GM23338 (cell line): ENCODE measurements at regions not wholly inside any gene's neighbourhood (a gene's known extent, or its start where the extent isn't known, plus 50 kb on each side); places are given as distances from the start of the nearest gene placed in this dataset.

Source experiments
- ATAC-seq: fragments of 200-7000 bp; cut with Tn5 transposase; 3 replicates; pipeline ENCODE4 v1.9.1; 2020
- DNase-seq: peaks from one replicate; pipeline ENCODE4 v3.0.0-alpha.2; 2015; ENCODE audit warnings: low spot score
- H2AFZ ChIP-seq: fragments of 200-600 bp; sonication (generic); 2 replicates; pipeline ENCODE4 v1.8.0; 2016; ENCODE audit warnings: antibody characterized with exemption, mild to moderate bottlenecking, moderate library complexity
- H3F3A ChIP-seq: fragments of 200-600 bp; sonication (generic); replicated peaks from 2 replicates; pipeline ENCODE4 v1.8.0; 2017; ENCODE audit warnings: antibody characterized with exemption, mixed run types, low read depth
- H3K27ac ChIP-seq: fragments of 200-600 bp; sonication (generic); 2 replicates; pipeline ENCODE4 v1.6.1; 2016; ENCODE audit warnings: low read depth
- H3K27me3 ChIP-seq: fragments of 200-600 bp; sonication (generic); 2 replicates; pipeline ENCODE4 v1.8.0; 2016; ENCODE audit warnings: mild to moderate bottlenecking, mixed run types, moderate library complexity; ENCODE audit not compliant: insufficient read depth
- H3K36me3 ChIP-seq: fragments of 200-600 bp; sonication (generic); 2 replicates; pipeline ENCODE4 v1.8.0; 2016; ENCODE audit warnings: mild to moderate bottlenecking; ENCODE audit not compliant: insufficient read depth
- H3K4me1 ChIP-seq: fragments of 200-600 bp; sonication (generic); 2 replicates; pipeline ENCODE4 v1.8.0; 2016; ENCODE audit warnings: mild to moderate bottlenecking, moderate library complexity; ENCODE audit not compliant: insufficient read depth
- H3K4me2 ChIP-seq: fragments of 200-600 bp; sonication (generic); 2 replicates; pipeline ENCODE4 v1.7.1; 2017; ENCODE audit warnings: mixed run types
- H3K4me3 ChIP-seq: fragments of 200-600 bp; sonication (generic); 2 replicates; pipeline ENCODE4 v1.6.1; 2016; ENCODE audit warnings: mixed run types
- H3K79me2 ChIP-seq: fragments of 200-600 bp; sonication (generic); replicated peaks from 2 replicates; pipeline ENCODE4 v1.8.0; 2017; ENCODE audit warnings: mild to moderate bottlenecking; ENCODE audit not compliant: insufficient read depth
- H3K9me2 ChIP-seq: fragments of 200-600 bp; sonication (generic); 2 replicates; pipeline ENCODE4 v1.8.0; 2017; ENCODE audit not compliant: insufficient read depth
- H4K20me1 ChIP-seq: fragments of 200-600 bp; sonication (generic); replicated peaks from 2 replicates; pipeline ENCODE4 v1.8.0; 2017; ENCODE audit warnings: mild to moderate bottlenecking; ENCODE audit not compliant: insufficient read depth
- H3K27ac Mint-ChIP-seq: 2 replicates; pipeline ENCODE4 v1.8.0; 2020; ENCODE audit warnings: inconsistent platforms, mild to moderate bottlenecking, moderate library complexity, mixed read lengths
- H3K27me3 Mint-ChIP-seq: 3 replicates; pipeline ENCODE4 v1.8.0; 2022; ENCODE audit warnings: low read depth, mild to moderate bottlenecking, moderate library complexity, mixed read lengths, inconsistent platforms; ENCODE audit not compliant: insufficient read depth, poor library complexity
- H3K36me3 Mint-ChIP-seq: 3 replicates; pipeline ENCODE4 v1.8.0; 2021; ENCODE audit warnings: low read depth, mild to moderate bottlenecking, inconsistent platforms, moderate library complexity, mixed read lengths
- H3K4me1 Mint-ChIP-seq: 3 replicates; pipeline ENCODE4 v1.8.0; 2020; ENCODE audit warnings: mild to moderate bottlenecking, inconsistent platforms, mixed read lengths
- H3K4me3 Mint-ChIP-seq: 3 replicates; pipeline ENCODE4 v1.8.0; 2021; ENCODE audit warnings: moderate library complexity, mild to moderate bottlenecking, inconsistent platforms, mixed read lengths
- H3K9me3 Mint-ChIP-seq: 3 replicates; pipeline ENCODE4 v1.8.0; 2020; ENCODE audit warnings: moderate library complexity, mild to moderate bottlenecking, inconsistent platforms, mixed read lengths
- CREB1 ChIP-seq: fragments of 250-450 bp; sonication (Bioruptor Pico); IDR thresholded peaks from 2 replicates; pipeline ENCODE4 v1.5.0; 2020; ENCODE audit warnings: low read depth, mild to moderate bottlenecking, moderate library complexity
- EZH2 ChIP-seq: fragments of 200-600 bp; sonication (generic); IDR thresholded peaks from one replicate; pipeline ENCODE4 v1.8.0; 2017; ENCODE audit warnings: antibody characterized with exemption, mild to moderate bottlenecking, low read depth; ENCODE audit not compliant: unreplicated experiment
- EZH2phosphoT487 ChIP-seq: fragments of 200-600 bp; sonication (generic); IDR thresholded peaks from one replicate; pipeline ENCODE4 v1.8.1; 2018; ENCODE audit warnings: antibody characterized with exemption; ENCODE audit not compliant: unreplicated experiment
- JUNB ChIP-seq: IDR thresholded peaks from one replicate; pipeline ENCODE4 v1.6.1; 2016; ENCODE audit warnings: antibody characterized with exemption; ENCODE audit not compliant: unreplicated experiment
- NANOG ChIP-seq: IDR thresholded peaks from 2 replicates; pipeline ENCODE4 v1.6.1; 2016; ENCODE audit warnings: antibody characterized with exemption, borderline replicate concordance
- POLR2AphosphoS5 ChIP-seq: IDR thresholded peaks from 2 replicates; pipeline ENCODE4 v1.6.1; 2016; ENCODE audit warnings: antibody characterized with exemption, low read depth
- STAT1 ChIP-seq: IDR thresholded peaks from one replicate; pipeline ENCODE4 v1.6.1; 2016; ENCODE audit warnings: antibody characterized with exemption; ENCODE audit not compliant: unreplicated experiment
- ZNF114 ChIP-seq: fragments of 250-450 bp; sonication (Bioruptor Pico); IDR thresholded peaks from 2 replicates; pipeline ENCODE4 v1.5.0; 2020; ENCODE audit warnings: mild to moderate bottlenecking, moderate library complexity
- ZNF331 ChIP-seq: fragments of 250-450 bp; sonication (Bioruptor Pico); IDR thresholded peaks from 2 replicates; pipeline ENCODE4 v1.5.0; 2020; ENCODE audit warnings: low read depth, mild to moderate bottlenecking, moderate library complexity
- TF ChIP-seq, protein P1 (sequence below), 2 experiments: fragments of 200-600 bp in 1 of 2; sonication (generic) in 1 of 2; conservative IDR thresholded peaks; 2 replicates each; pipeline versions ENCODE4 v1.5.1 to v1.6.1; 2016 to 2017; ENCODE audit warnings: antibody characterized with exemption in 2 of 2, low read depth in 2 of 2, mild to moderate bottlenecking in 2 of 2, moderate library complexity in 1 of 2
- TF ChIP-seq, protein P2 (sequence below): IDR thresholded peaks from one replicate; pipeline ENCODE4 v1.6.1; 2018; ENCODE audit warnings: antibody characterized with exemption; ENCODE audit not compliant: unreplicated experiment
- TF ChIP-seq, protein P3 (sequence below): IDR thresholded peaks from 2 replicates; pipeline ENCODE4 v1.6.1; 2016; ENCODE audit warnings: antibody characterized with exemption

- TF ChIP-seq, protein P1, sequence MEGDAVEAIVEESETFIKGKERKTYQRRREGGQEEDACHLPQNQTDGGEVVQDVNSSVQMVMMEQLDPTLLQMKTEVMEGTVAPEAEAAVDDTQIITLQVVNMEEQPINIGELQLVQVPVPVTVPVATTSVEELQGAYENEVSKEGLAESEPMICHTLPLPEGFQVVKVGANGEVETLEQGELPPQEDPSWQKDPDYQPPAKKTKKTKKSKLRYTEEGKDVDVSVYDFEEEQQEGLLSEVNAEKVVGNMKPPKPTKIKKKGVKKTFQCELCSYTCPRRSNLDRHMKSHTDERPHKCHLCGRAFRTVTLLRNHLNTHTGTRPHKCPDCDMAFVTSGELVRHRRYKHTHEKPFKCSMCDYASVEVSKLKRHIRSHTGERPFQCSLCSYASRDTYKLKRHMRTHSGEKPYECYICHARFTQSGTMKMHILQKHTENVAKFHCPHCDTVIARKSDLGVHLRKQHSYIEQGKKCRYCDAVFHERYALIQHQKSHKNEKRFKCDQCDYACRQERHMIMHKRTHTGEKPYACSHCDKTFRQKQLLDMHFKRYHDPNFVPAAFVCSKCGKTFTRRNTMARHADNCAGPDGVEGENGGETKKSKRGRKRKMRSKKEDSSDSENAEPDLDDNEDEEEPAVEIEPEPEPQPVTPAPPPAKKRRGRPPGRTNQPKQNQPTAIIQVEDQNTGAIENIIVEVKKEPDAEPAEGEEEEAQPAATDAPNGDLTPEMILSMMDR (conservative IDR thresholded peaks at IDR 0.05; ENCODE audit: low read depth in 2 of 2) = no peak
- TF ChIP-seq ZNF114 (CRISPR knock-in tag) (no peak), NANOG (no peak)
These were observed 255.7 kb downstream of the RBFOX3 start (continued) for GRCh38 chr17:79355165-79355564.

- no peak overlapping the region for H3K4me2 ChIP-seq
These were observed 256.6 kb downstream of the RBFOX3 start for GRCh38 chr17:79354173-79354820.

More at GRCh38 chr17:79354173-79354820, 256.6 kb downstream of the RBFOX3 start:
- Mint-ChIP-seq H3K27ac (no peak overlapping the region), H3K4me3 (no peak overlapping the region), H3K4me1 (peaks cover under 1% of the 10 kb centered on the region; the same call in 2 of the 3 replicates), H3K9me3 (peaks cover 5% of the 10 kb centered on the region; the same call in 1 of the 3 replicates), H3K27me3 (peaks cover 7% of the 10 kb centered on the region), H3K36me3 (no peaks in the 10 kb centered on the region; the same call in 2 of the 3 replicates)
- TF ChIP-seq, protein P2, sequence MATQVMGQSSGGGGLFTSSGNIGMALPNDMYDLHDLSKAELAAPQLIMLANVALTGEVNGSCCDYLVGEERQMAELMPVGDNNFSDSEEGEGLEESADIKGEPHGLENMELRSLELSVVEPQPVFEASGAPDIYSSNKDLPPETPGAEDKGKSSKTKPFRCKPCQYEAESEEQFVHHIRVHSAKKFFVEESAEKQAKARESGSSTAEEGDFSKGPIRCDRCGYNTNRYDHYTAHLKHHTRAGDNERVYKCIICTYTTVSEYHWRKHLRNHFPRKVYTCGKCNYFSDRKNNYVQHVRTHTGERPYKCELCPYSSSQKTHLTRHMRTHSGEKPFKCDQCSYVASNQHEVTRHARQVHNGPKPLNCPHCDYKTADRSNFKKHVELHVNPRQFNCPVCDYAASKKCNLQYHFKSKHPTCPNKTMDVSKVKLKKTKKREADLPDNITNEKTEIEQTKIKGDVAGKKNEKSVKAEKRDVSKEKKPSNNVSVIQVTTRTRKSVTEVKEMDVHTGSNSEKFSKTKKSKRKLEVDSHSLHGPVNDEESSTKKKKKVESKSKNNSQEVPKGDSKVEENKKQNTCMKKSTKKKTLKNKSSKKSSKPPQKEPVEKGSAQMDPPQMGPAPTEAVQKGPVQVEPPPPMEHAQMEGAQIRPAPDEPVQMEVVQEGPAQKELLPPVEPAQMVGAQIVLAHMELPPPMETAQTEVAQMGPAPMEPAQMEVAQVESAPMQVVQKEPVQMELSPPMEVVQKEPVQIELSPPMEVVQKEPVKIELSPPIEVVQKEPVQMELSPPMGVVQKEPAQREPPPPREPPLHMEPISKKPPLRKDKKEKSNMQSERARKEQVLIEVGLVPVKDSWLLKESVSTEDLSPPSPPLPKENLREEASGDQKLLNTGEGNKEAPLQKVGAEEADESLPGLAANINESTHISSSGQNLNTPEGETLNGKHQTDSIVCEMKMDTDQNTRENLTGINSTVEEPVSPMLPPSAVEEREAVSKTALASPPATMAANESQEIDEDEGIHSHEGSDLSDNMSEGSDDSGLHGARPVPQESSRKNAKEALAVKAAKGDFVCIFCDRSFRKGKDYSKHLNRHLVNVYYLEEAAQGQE = no peak
- TF ChIP-seq CREB1 (CRISPR knock-in tag) (no peak), POLR2AphosphoS5 (no peak), EZH2 (no peak), EZH2phosphoT487 (no peak), ZNF331 (no peak), STAT1 (no peak), JUNB (no peak), ZNF114 (CRISPR knock-in tag) (no peak)
- TF ChIP-seq, protein P3, sequence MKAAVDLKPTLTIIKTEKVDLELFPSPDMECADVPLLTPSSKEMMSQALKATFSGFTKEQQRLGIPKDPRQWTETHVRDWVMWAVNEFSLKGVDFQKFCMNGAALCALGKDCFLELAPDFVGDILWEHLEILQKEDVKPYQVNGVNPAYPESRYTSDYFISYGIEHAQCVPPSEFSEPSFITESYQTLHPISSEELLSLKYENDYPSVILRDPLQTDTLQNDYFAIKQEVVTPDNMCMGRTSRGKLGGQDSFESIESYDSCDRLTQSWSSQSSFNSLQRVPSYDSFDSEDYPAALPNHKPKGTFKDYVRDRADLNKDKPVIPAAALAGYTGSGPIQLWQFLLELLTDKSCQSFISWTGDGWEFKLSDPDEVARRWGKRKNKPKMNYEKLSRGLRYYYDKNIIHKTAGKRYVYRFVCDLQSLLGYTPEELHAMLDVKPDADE = no peak
- TF ChIP-seq, protein P1 (conservative IDR thresholded peaks at IDR 0.05; ENCODE audit: low read depth in 2 of 2) = no peak
- H3K36me3 ChIP-seq = no peaks in the 10 kb centered on the region
- H3F3A ChIP-seq = no peaks in the 10 kb centered on the region
- ATAC-seq (no peak), DNase-seq (no peak)
- H3K79me2 ChIP-seq = no peaks in the 10 kb centered on the region
- H3K9me2 ChIP-seq = no peaks in the 10 kb centered on the region
- no peak overlapping the region for H3K4me3 ChIP-seq
- no peaks in the 10 kb centered on the region for H3K27me3 ChIP-seq
- no peak overlapping the region for H2AFZ ChIP-seq
- no peaks in the 10 kb centered on the region for H4K20me1 ChIP-seq
- no peaks in the 10 kb centered on the region for H3K4me1 ChIP-seq
- H3K27ac ChIP-seq = no peak overlapping the region
